ENCODE measurements at regions not wholly inside any gene's neighbourhood (a gene's known extent, or its start where the extent isn't known, plus 50 kb on each side); places are given as distances from the start of the nearest gene placed in this dataset.
A peak's percentile ranks its signal among the peaks of the same experiment; 100 is the strongest.

DNA sequence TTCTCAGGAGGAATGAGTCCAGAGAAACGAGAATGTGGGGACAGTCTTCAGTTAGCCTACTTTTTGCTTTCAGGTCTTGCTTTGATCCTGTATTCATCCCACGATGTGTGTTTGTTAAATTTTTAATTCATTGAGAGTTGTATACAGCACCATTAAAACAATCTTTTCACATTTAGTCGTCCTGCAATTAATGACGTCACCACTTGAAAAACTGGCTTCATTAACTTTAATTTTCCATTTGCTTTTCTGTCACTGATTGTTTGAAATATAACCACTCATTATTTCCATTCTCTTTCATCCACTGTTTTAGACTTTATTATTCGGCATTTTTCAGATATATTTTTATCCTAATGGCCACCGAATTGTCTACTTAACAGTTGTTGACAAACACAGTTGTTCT is 146.9 kb downstream of the TFEC start:
- CTCF ChIA-PET: no interaction called here
- 92% methylated on average over 4 of the region's 6 CpGs for WGBS (ENCODE audit: insufficient coverage)
- POLR2A ChIA-PET: no interaction called here

DNA sequence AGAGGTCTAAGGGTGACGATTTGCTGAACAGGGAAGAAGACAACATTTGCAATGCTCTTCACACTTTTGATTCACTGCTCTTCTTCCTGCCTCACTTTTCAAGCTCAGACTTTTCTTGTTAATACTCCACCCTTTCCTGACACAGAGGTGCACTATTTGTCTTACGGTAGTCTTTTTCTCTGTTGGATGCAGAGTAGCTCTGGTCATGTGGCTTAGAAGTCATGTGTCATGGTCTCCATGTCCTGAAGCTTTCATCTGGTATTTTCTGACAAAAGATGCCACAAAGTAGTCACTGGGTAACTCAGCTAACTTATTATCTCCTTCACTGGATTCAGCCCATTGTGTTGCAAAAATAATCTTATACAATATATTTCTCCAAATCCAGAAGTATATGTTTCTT is 149.1 kb downstream of the TFEC start:
- ChIA-PET CTCF (no interaction called here), POLR2A (no interaction called here)
- Histone ChIP-seq H3K27me3 (replicated peaks in 2 of 5; ENCODE audit: control insufficient read depth in 4 of 5, insufficient read depth in 5 of 5, low read length in 4 of 5) (no peaks in the 10 kb centered on the region), H3K36me3 (ENCODE audit: control insufficient read depth in 4 of 4, insufficient read depth in 4 of 4, low read length in 3 of 4) (no peaks in the 10 kb centered on the region), H3K27ac (ENCODE audit: insufficient read depth in 1 of 2, low read depth in 1 of 2, low read length in 2 of 2, poor library complexity in 1 of 2, severe bottlenecking in 2 of 2) (no peak overlapping the region), H3K9me3 (ENCODE audit: control extremely low read depth in 1 of 5, control insufficient read depth in 4 of 5, insufficient read depth in 2 of 5, low read depth in 1 of 5, low read length in 4 of 5) (no peaks in the 10 kb centered on the region), H3K4me3 (ENCODE audit: control insufficient read depth in 1 of 7, extremely low read depth in 1 of 7, insufficient read depth in 4 of 7, low read depth in 2 of 7, low read length in 6 of 7) (no peak overlapping the region), H3K4me1 (ENCODE audit: control extremely low read depth in 1 of 4, control insufficient read depth in 4 of 4, insufficient read depth in 4 of 4, low read length in 3 of 4) (no peaks in the 10 kb centered on the region)
- WGBS (ENCODE audit: insufficient coverage): 83% methylated on average over 1 of the region's 2 CpGs
- no peak for DNase-seq

More for the DNA sequence above, 146.9 kb downstream of the TFEC start:
- Histone ChIP-seq H3K4me1 (ENCODE audit: control extremely low read depth in 1 of 4, control insufficient read depth in 4 of 4, insufficient read depth in 4 of 4, low read length in 3 of 4) (no peaks in the 10 kb centered on the region), H3K9me3 (ENCODE audit: control extremely low read depth in 1 of 5, control insufficient read depth in 4 of 5, insufficient read depth in 2 of 5, low read depth in 1 of 5, low read length in 4 of 5) (no peaks in the 10 kb centered on the region), H3K27me3 (replicated peaks in 2 of 5; ENCODE audit: control insufficient read depth in 4 of 5, insufficient read depth in 5 of 5, low read length in 4 of 5) (no peaks in the 10 kb centered on the region), H3K36me3 (ENCODE audit: control insufficient read depth in 4 of 4, insufficient read depth in 4 of 4, low read length in 3 of 4) (no peaks in the 10 kb centered on the region), H3K4me3 (ENCODE audit: control insufficient read depth in 1 of 7, extremely low read depth in 1 of 7, insufficient read depth in 4 of 7, low read depth in 2 of 7, low read length in 6 of 7) (no peak overlapping the region), H3K27ac (ENCODE audit: insufficient read depth in 1 of 2, low read depth in 1 of 2, low read length in 2 of 2, poor library complexity in 1 of 2, severe bottlenecking in 2 of 2) (no peak overlapping the region)
- DNase-seq: no peak

DNA sequence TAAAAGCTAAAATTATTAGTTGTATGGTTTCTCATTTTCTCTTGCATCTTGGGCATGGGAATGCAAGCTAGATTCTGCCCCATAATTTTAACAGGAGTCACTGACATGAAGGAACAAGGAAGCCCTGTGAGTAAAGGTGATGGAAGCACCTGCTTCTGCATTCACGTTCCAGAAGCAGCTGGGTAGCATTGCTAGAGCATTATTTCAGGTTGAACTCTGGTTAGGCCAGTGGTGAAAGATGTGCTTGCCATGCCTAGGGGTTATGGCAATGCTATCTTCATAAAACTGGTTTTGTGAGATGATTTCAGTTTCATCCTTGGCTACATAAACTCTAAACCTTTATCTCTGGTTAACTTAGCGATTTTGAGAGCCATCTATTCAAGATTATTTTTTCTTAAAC is 151.4 kb downstream of the TFEC start:
- Histone ChIP-seq H3K27me3 (replicated peaks in 2 of 5; ENCODE audit: control insufficient read depth in 4 of 5, insufficient read depth in 5 of 5, low read length in 4 of 5) (no peaks in the 10 kb centered on the region), H3K9me3 (ENCODE audit: control extremely low read depth in 1 of 5, control insufficient read depth in 4 of 5, insufficient read depth in 2 of 5, low read depth in 1 of 5, low read length in 4 of 5) (no peaks in the 10 kb centered on the region), H3K36me3 (ENCODE audit: control insufficient read depth in 4 of 4, insufficient read depth in 4 of 4, low read length in 3 of 4) (no peaks in the 10 kb centered on the region), H3K4me1 (ENCODE audit: control extremely low read depth in 1 of 4, control insufficient read depth in 4 of 4, insufficient read depth in 4 of 4, low read length in 3 of 4) (no peaks in the 10 kb centered on the region), H3K27ac (ENCODE audit: insufficient read depth in 1 of 2, low read depth in 1 of 2, low read length in 2 of 2, poor library complexity in 1 of 2, severe bottlenecking in 2 of 2) (no peak overlapping the region), H3K4me3 (ENCODE audit: control insufficient read depth in 1 of 7, extremely low read depth in 1 of 7, insufficient read depth in 4 of 7, low read depth in 2 of 7, low read length in 6 of 7) (no peak overlapping the region)
- WGBS (ENCODE audit: insufficient coverage): 88% methylated on average over 1 of the region's 2 CpGs
- no peak for DNase-seq
- POLR2A ChIA-PET: no interaction called here
- CTCF ChIA-PET: no interaction called here

DNA sequence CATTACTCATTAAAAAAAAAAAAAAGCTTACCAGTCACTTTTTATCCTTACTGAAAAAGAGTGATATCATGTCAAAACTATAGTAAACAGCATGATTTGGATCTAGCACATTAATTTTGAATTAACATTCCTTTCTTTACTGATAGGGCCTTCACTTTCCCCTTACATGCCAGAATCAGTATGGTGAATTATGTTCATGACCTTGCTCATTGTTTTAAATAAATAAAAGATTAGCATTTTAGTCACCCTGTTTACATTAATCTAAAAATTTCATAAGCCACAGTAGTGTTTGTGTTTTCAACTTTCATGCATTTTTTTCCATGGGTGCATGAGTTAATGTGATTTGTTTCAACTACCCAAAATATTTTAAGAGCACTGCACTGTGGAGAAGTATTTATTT is 160.8 kb downstream of the TFEC start:
- CTCF ChIA-PET: no interaction called here
- H3K27ac ChIP-seq (ENCODE audit: insufficient read depth in 1 of 2, low read depth in 1 of 2, low read length in 2 of 2, poor library complexity in 1 of 2, severe bottlenecking in 2 of 2): no peak overlapping the region
- no peaks in the 10 kb centered on the region for H3K4me1 ChIP-seq (ENCODE audit: control extremely low read depth in 1 of 4, control insufficient read depth in 4 of 4, insufficient read depth in 4 of 4, low read length in 3 of 4)
- POLR2A ChIA-PET: no interaction called here
- no peaks in the 10 kb centered on the region for H3K9me3 ChIP-seq (ENCODE audit: control extremely low read depth in 1 of 5, control insufficient read depth in 4 of 5, insufficient read depth in 2 of 5, low read depth in 1 of 5, low read length in 4 of 5)
- H3K27me3 ChIP-seq (replicated peaks in 2 of 5; ENCODE audit: control insufficient read depth in 4 of 5, insufficient read depth in 5 of 5, low read length in 4 of 5): no peaks in the 10 kb centered on the region
- no peaks in the 10 kb centered on the region for H3K36me3 ChIP-seq (ENCODE audit: control insufficient read depth in 4 of 4, insufficient read depth in 4 of 4, low read length in 3 of 4)
- H3K4me3 ChIP-seq (ENCODE audit: control insufficient read depth in 1 of 7, extremely low read depth in 1 of 7, insufficient read depth in 4 of 7, low read depth in 2 of 7, low read length in 6 of 7): no peak overlapping the region
- DNase-seq: no peak

DNA sequence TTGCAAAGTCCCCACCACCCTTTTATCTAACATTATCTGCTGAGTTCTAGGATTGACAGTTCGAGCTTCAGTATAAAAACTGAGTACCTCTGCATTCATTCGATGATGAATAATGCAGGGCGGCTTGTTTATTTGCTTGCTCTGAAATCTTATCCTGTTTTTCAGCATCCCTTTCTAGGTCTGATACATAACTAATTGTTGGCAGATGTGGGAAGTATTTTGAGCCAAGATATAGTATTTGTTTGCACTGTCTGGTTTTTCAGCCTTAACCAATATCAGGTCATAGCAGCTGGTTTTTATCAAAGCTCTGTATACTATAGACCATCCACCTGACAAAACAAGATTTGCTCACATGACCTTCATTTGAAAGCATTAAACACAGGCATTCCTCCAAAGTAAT is 161.4 kb downstream of the TFEC start:
- ChIA-PET POLR2A (no interaction called here), CTCF (no interaction called here)
- Histone ChIP-seq H3K4me1 (ENCODE audit: control extremely low read depth in 1 of 4, control insufficient read depth in 4 of 4, insufficient read depth in 4 of 4, low read length in 3 of 4) (no peaks in the 10 kb centered on the region), H3K36me3 (ENCODE audit: control insufficient read depth in 4 of 4, insufficient read depth in 4 of 4, low read length in 3 of 4) (no peaks in the 10 kb centered on the region), H3K27ac (ENCODE audit: insufficient read depth in 1 of 2, low read depth in 1 of 2, low read length in 2 of 2, poor library complexity in 1 of 2, severe bottlenecking in 2 of 2) (no peak overlapping the region), H3K9me3 (ENCODE audit: control extremely low read depth in 1 of 5, control insufficient read depth in 4 of 5, insufficient read depth in 2 of 5, low read depth in 1 of 5, low read length in 4 of 5) (no peaks in the 10 kb centered on the region), H3K27me3 (replicated peaks in 2 of 5; ENCODE audit: control insufficient read depth in 4 of 5, insufficient read depth in 5 of 5, low read length in 4 of 5) (no peaks in the 10 kb centered on the region), H3K4me3 (ENCODE audit: control insufficient read depth in 1 of 7, extremely low read depth in 1 of 7, insufficient read depth in 4 of 7, low read depth in 2 of 7, low read length in 6 of 7) (no peak overlapping the region)
- 100% methylated on average over 3 of the region's 3 CpGs for WGBS (ENCODE audit: insufficient coverage)
- no peak for DNase-seq

DNA sequence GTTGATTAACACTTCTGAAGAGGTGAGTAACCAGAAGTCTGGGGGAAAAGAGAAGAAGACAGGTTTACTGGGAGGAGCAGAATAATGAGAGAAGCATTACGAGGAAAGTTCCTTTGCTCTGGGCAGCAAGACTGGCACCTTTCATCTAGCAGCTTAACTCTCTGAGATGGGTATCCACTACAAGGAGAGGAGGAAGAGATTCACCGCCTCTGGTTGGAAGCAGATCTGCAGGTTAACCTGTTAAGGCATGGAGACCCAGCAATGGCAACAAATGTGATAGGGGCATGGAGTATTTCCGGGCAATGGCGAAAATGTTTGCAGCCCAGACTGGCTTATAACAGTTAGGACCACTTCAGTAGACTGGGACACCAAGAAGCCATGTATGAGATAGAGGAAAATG is 162.2 kb downstream of the TFEC start:
- POLR2A ChIA-PET: no interaction called here
- 100% methylated on average over 3 of the region's 4 CpGs for WGBS (ENCODE audit: insufficient coverage)
- no peaks in the 10 kb centered on the region for H3K4me1 ChIP-seq (ENCODE audit: control extremely low read depth in 1 of 4, control insufficient read depth in 4 of 4, insufficient read depth in 4 of 4, low read length in 3 of 4)
- no peaks in the 10 kb centered on the region for H3K36me3 ChIP-seq (ENCODE audit: control insufficient read depth in 4 of 4, insufficient read depth in 4 of 4, low read length in 3 of 4)
- no peak for DNase-seq
- CTCF ChIA-PET: no interaction called here
- H3K4me3 ChIP-seq (ENCODE audit: control insufficient read depth in 1 of 7, extremely low read depth in 1 of 7, insufficient read depth in 4 of 7, low read depth in 2 of 7, low read length in 6 of 7): no peak overlapping the region
- H3K27ac ChIP-seq (ENCODE audit: insufficient read depth in 1 of 2, low read depth in 1 of 2, low read length in 2 of 2, poor library complexity in 1 of 2, severe bottlenecking in 2 of 2): no peak overlapping the region
- H3K9me3 ChIP-seq (ENCODE audit: control extremely low read depth in 1 of 5, control insufficient read depth in 4 of 5, insufficient read depth in 2 of 5, low read depth in 1 of 5, low read length in 4 of 5): no peaks in the 10 kb centered on the region
- H3K27me3 ChIP-seq (replicated peaks in 2 of 5; ENCODE audit: control insufficient read depth in 4 of 5, insufficient read depth in 5 of 5, low read length in 4 of 5): no peaks in the 10 kb centered on the region

DNA sequence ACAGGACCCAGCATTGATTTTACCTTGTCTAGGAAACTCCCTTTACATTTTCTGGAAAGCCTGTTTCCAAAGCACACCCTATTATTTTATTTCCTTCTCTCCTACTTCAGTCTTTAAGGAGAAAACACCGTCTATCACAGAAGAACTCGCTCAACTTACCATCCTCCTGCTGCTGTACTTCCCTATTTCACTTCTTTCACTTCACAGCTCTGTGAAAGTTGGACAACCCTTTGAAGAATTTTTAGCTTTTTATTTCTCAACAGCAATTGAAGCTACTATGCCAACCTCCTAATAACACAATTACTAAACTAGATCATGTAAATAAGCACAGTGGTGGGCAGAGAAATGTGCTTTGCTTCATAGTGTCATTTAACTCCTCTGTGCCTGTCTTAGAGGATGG is 166.5 kb downstream of the TFEC start:
- Histone ChIP-seq H3K36me3 (ENCODE audit: control insufficient read depth in 4 of 4, insufficient read depth in 4 of 4, low read length in 3 of 4) (no peaks in the 10 kb centered on the region), H3K4me1 (ENCODE audit: control extremely low read depth in 1 of 4, control insufficient read depth in 4 of 4, insufficient read depth in 4 of 4, low read length in 3 of 4) (no peaks in the 10 kb centered on the region), H3K4me3 (ENCODE audit: control insufficient read depth in 1 of 7, extremely low read depth in 1 of 7, insufficient read depth in 4 of 7, low read depth in 2 of 7, low read length in 6 of 7) (no peak overlapping the region), H3K9me3 (ENCODE audit: control extremely low read depth in 1 of 5, control insufficient read depth in 4 of 5, insufficient read depth in 2 of 5, low read depth in 1 of 5, low read length in 4 of 5) (no peaks in the 10 kb centered on the region), H3K27me3 (replicated peaks in 2 of 5; ENCODE audit: control insufficient read depth in 4 of 5, insufficient read depth in 5 of 5, low read length in 4 of 5) (no peaks in the 10 kb centered on the region), H3K27ac (ENCODE audit: insufficient read depth in 1 of 2, low read depth in 1 of 2, low read length in 2 of 2, poor library complexity in 1 of 2, severe bottlenecking in 2 of 2) (no peak overlapping the region)
- ChIA-PET POLR2A (no interaction called here), CTCF (interaction anchor here (1.4 kb wide), 1 partner anchor 10 kb away, joined by 3 read pairs; no protein-coding TSS in a partner anchor)
- peak in 2 of 3 donors; percentile 19 to 24 for DNase-seq
- WGBS (ENCODE audit: insufficient coverage): 21% methylated on average over 2 of the region's 2 CpGs

DNA sequence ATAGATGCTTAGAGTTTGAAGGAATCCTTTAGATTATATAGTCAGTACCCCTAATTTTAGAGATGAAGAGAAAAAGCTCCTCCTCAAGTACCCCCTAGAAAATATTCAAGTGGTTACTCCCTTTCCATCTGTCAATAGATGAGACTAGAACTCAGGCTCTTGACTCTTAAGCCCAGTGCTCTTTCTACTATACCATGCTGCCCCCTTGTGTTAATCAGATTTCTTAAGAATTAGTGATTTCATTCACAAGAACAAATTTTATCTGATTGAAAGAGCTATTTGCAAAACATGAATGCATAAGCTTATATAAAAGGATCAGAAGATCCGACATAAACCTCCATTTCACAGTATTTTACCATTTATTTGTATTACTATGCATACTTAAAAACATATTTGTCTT is 179.3 kb downstream of the TFEC start:
- Histone ChIP-seq H3K4me1 (ENCODE audit: control extremely low read depth in 1 of 4, control insufficient read depth in 4 of 4, insufficient read depth in 4 of 4, low read length in 3 of 4) (no peaks in the 10 kb centered on the region), H3K9me3 (ENCODE audit: control extremely low read depth in 1 of 5, control insufficient read depth in 4 of 5, insufficient read depth in 2 of 5, low read depth in 1 of 5, low read length in 4 of 5) (no peaks in the 10 kb centered on the region), H3K27ac (ENCODE audit: insufficient read depth in 1 of 2, low read depth in 1 of 2, low read length in 2 of 2, poor library complexity in 1 of 2, severe bottlenecking in 2 of 2) (no peak overlapping the region), H3K36me3 (ENCODE audit: control insufficient read depth in 4 of 4, insufficient read depth in 4 of 4, low read length in 3 of 4) (no peaks in the 10 kb centered on the region), H3K4me3 (ENCODE audit: control insufficient read depth in 1 of 7, extremely low read depth in 1 of 7, insufficient read depth in 4 of 7, low read depth in 2 of 7, low read length in 6 of 7) (no peak overlapping the region), H3K27me3 (replicated peaks in 2 of 5; ENCODE audit: control insufficient read depth in 4 of 5, insufficient read depth in 5 of 5, low read length in 4 of 5) (no peaks in the 10 kb centered on the region)
- no CpG with 5 or more reads among the region's 1 CpG for WGBS (ENCODE audit: insufficient coverage)
- ChIA-PET CTCF (interaction anchor here (1.0 kb wide), 1 partner anchor 16 kb away, joined by 3 read pairs; no protein-coding TSS in a partner anchor), POLR2A (no interaction called here)
- peak; percentile 4 to 12 (median 7) for DNase-seq

Data from common myeloid progenitor, CD34-positive (primary cell).